SHP77 treated with DMSO at 0.1 percent for 48 hours (cell line): ENCODE measurements at regions not wholly inside any gene's neighbourhood (a gene's known extent, or its start where the extent isn't known, plus 50 kb on each side); places are given as distances from the start of the nearest gene placed in this dataset.
"Not testable (repeated sequence)": the region's sequence is repeated elsewhere in the genome, so short reads cannot be mapped to it uniquely, and the experiment has no call there.

ENCODE experiments used
- DNase-seq: peaks from one replicate; lab custom pipeline; 2025; lab: John Stamatoyannopoulos, UW

DNA sequence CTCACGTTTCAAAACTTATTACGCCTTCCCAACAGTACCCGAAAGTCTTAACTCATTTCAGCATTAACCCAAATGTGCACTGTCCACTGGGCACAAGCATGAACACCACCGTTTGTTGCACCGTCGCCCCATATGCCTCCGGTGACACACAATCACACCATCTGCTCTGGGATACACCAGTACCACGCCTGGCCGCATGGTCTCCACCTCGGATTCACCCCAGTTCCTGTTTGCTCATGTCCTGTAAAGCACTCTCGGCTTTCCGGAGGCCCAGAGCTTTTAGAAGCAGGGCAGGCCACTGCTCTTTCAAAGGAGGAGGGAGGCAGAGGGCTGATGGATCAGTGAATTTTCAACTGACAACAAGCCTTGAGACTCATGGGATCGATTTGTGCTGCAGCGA is 1570.0 kb upstream of the DEFB115 start:
- no peak for DNase-seq

GRCh38 chr20:29689411-29690225 is 1567.8 kb upstream of the DEFB115 start:
- no peak for DNase-seq

DNA sequence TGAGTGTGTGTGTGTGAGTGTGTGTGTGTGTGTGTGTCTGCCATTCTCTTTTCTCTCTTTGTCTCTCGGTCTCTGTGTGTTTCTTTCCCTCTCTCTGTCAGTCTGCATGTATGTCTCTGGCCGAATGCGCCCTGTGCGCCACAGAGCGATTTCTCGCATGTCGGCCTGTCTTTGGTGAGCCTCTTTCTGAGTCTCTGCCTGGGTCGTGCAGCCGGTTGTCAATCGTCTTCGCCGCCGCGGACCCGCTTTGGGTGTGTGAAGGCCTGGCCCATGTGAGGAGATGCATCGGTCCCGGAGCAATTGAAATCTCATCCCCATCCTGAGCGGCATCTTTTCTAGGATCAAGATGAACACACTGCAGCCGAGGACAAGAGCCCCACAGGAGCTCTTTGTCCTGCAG is 1567.2 kb upstream of the DEFB115 start:
- no peak for DNase-seq

DNA sequence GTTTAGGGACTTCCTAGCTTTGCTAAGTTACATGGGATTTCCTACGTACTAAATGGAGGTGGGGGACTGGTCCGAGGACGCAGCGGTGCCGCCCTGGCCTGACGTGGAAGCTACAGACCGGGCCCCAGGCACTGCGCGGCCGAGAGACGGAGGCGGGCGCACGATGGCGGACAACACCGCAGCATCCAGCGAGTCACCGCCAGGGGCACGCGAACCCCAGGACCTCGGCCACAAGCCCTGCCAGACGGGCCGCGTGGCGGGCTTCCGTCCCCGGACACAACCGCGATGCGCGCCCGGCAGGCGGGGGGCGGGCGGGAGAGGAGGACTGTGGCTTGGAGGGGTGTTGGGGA is 1516.9 kb upstream of the DEFB115 start:
- DNase-seq: no peak

- no peak for DNase-seq
Measured at GRCh38 chr20:29740951-29741593, 1516.4 kb upstream of the DEFB115 start.

DNA sequence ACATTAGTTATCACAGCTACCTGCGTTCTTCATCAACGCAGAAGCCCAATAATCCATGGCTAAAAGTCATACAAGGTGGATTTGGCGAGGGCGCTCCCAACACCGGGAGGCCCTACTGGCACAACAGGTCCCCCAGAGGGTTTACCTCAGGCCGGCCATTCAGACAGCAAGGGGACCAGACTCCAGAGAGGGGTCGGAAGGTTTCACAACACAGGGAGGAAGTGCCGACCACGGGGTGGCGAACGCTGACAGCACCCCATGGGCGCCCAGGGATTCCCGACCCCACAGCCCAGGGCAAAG is 1515.9 kb upstream of the DEFB115 start:
- no peak for DNase-seq

DNA sequence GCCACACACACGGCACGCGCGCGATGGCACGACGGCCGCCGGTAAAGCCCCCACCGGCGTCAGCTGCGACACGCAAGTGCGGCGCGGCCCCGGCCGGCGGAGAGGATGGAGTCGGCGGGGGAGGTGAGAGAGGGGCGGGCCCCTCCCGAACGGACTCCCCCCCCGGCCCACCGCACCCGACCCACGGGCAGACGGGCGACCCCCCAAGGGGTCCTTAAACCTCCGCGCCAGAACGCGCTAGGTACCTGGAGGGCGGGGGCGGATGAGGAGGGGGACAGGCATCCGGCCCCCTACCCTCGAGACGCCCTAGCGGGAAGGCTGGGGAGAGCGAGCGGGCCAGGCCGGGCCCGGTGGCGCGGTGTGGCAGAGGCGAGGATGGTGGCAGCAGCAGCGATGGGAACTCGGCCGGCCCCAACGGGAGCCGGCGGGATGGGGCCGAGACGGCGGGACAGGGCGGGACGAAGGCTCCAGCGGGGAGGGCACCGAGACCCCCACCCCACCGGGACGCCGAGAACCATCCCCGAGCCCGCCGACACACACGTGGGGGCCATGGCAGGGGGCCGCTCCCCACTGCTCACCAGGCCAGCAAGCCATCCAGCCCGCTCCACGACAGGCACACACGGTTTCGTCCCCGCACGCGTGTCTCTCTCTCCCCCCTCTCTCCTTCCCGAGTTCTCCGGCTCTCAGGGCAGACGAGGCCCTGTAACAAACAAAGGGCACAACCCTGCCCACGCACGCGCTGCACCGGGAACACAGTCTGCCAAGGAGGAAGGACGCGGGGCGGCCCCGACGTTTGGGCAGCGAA is 1515.4 kb upstream of the DEFB115 start:
- no peak for DNase-seq

DNA sequence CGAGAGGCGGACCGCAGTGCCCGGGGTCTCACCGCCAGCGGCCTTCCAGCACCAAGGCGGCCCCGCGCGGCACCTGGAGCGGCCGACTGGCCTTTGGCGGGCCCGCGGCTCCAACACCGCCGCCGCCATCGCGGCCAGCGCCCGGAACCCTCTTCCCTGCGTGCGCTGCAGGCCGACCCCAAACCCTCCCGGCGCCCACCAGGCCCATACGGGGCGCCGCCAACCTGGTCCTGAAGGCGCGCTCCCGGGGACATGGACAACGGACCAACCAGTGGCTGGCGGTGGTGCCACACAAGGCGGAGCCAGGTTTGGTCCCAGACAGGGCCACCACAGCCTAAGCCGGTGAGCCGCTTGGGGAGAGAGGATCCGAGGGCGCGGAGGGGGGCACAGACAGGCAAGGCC is 1514.8 kb upstream of the DEFB115 start:
- no peak for DNase-seq

DNA sequence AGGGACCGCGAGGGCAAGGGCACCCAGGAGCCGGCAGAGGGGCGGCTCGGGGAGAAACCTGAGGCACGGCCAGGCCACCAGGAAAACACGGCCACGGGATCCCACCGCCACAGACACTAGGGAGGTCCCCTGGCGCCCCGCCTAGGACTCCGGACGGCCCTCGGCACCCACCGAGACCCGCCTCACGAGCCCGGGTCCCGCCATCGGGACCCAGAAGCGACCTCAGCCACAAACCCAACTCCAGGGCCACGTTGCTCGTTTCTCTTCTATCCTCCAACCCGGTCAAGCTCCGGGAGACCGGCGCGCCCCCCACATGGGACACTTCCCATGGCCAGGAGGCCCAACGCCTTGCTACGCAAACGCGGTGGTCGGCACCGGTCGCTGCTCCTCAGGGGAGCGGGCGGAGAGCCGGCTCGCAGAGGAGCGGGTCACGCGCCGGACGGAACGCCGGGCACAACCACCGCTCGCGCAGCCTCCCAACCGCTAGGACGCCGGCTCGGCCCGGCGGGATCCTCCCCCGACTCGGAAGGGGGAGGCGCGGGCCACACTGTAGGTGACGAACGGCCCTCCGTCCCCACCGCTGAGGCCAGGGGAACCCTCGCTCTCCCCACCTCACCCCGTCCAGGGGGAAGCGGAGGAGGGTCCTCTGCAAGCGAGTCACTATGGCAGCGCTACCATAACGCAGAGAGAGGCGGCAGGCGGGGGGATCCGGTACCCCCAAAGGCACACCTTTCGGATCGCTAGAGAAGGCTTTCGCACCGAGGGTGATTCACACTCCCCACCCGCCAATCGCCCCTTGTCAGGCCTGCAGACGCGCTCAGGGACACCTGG is 1514.1 kb upstream of the DEFB115 start:
- DNase-seq: no peak

GRCh38 chr20:29744071-29744470 is 1513.4 kb upstream of the DEFB115 start:
- DNase-seq: no peak

DNA sequence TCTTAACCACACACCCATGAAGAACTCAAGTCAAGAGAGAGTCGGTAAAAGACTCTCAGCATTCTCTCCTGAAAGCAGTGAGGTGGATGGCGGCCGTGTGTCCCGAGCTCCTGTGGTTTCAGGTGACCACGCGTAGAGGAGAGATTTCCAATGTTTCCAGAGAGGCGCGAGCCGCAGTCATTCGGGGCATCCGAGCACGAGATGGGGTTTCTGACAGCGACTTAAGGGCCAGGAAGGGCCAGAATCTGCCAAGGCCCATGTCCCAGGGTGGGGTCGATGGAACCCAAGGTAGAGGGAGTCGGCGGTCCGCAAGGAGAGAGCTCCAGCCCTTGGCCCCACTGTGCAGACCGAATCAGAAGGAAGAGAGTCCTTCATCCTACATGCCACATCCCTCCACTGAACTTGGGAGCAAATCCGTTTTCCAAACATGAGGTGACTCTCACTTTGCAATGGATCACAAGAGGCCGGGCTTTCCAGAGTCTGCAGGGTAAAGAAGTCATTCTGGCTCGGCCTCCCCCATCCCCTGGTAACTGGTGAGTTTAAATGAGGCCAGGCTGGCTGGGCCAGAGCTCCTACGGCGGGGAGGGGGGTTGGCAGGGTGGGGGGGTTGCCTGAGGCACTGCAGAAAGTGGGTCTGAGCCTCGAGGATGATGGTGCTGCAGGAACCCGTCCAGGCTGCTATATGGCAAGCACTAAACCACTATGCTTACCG is 1511.8 kb upstream of the DEFB115 start:
- not testable (repeated sequence) for DNase-seq

- no peak for DNase-seq
Measured at GRCh38 chr20:29750268-29750899, 1507.1 kb upstream of the DEFB115 start.

- DNase-seq: not testable (repeated sequence)
Measured at GRCh38 chr20:29752644-29753425, 1504.6 kb upstream of the DEFB115 start.

- not testable (repeated sequence) for DNase-seq
Measured at GRCh38 chr20:29753426-29753746, 1504.1 kb upstream of the DEFB115 start.

DNA sequence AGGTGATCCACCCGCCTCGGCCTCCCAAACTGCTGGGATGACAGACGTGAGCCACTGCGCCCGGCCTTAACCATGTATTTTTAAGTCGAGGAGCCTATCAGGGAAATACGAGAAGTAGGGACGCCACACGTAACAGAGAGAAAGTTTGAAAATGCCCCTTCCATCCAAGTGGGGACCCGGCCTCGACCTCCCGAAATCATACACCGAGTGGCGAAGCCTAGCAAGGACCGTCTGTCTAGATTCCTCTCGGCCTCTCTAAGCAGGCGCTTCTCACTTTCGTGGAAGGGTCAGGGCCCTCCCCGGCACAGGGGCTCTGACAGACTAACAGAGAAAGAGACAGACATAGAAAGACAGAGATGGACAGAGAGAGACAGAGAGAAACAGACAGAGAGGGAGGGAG is 1503.6 kb upstream of the DEFB115 start:
- DNase-seq: not testable (repeated sequence)

DNA sequence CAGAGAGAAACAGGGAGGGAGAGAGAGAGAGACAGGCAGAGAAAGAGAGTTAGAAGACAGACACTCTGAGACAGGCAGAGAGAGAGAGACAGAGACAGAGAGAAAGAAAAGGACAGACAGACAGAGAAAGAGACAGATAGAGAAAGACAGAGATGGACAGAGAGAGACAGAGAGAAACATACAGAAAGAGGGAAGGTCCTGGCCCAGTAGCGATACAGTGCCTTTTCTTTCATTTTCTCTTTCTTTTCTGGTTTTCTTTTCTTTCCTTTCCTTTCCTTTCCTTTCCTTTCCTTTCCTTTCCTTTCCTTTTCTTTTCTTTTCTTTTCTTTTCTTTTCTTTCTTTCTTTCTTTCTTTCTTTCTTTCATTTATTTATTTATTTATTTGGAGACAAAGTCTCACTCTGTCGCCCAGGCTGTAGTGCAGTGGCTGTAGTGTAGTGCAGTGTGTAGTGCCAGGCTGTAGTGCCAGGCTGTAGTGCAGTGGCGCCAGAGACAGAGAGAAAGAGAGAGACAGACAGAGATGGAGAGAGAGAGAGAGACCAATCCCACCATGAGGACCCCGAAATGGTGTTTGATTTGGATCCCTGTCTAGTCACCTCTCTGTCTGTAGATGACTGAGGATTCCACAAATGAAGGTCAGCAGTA is 1501.5 kb upstream of the DEFB115 start:
- not testable (repeated sequence) for DNase-seq

DNA sequence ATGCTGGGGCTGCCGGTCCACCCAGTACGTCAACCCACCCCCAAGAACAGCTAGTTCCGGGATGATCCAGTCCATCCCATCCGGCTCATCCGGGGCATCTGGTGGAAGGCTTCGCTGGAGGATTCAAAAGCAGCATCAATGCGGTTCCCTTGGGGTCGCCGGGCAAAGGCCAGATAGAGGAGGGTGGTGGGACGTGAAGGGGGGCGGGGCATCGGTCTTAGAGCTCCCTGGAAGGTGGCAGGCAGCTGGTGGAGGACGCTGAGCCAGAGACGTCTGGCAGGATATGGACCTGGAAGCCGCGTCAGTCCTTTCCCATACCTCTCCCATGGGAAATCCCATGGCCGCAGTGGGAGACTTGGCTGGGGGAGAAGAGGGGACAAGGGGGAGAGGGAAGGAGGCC is 1500.8 kb upstream of the DEFB115 start:
- DNase-seq: no peak

GRCh38 chr20:29761621-29762385 is 1495.7 kb upstream of the DEFB115 start:
- DNase-seq: not testable (repeated sequence)

DNA sequence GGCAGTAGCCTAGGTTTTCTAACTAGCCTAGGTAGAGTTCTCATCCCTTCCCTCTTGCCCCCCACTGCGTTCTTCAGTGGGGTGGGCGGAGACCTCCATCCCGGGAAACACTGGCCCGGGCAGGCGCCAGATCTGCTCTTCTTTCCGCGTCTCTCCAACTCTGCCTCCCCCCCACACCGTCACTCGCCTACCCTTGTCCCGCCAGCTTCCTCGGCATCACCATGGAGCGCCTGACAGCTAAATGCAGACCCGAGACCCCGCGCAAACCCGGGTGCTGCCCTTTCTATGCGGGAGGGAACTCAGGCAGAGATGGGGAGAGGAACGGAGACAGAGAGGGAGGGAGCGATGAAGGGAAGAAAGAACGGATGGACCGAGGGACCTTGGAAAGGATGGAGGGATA is 1494.8 kb upstream of the DEFB115 start:
- DNase-seq: no peak
